Stimulated activated CD4-positive, alpha-beta T cell treated with anti-CD3 and anti-CD28 coated beads, Interleukin-1b, Interleukin-23, amount 100 ng/mL, for 1 hour (primary cell): ENCODE measurements at regions not wholly inside any gene's neighbourhood (a gene's known extent, or its start where the extent isn't known, plus 50 kb on each side); places are given as distances from the start of the nearest gene placed in this dataset.
"Not testable (repeated sequence)": the region's sequence is repeated elsewhere in the genome, so short reads cannot be mapped to it uniquely, and the experiment has no call there.

Experiments used
- DNase-seq, 2 donors: peaks; one replicate each; pipeline ENCODE4 v3.0.0-alpha.2; 2020; ENCODE audit warnings: low read depth in 2 of 2

- DNase-seq = no peak
These were observed 95.5 kb upstream of the NEDD9 start for GRCh38 chr6:11327961-11328360.

GRCh38 chr6:11326116-11326515 lies 93.6 kb upstream of the NEDD9 start:
- no peak for DNase-seq

DNA sequence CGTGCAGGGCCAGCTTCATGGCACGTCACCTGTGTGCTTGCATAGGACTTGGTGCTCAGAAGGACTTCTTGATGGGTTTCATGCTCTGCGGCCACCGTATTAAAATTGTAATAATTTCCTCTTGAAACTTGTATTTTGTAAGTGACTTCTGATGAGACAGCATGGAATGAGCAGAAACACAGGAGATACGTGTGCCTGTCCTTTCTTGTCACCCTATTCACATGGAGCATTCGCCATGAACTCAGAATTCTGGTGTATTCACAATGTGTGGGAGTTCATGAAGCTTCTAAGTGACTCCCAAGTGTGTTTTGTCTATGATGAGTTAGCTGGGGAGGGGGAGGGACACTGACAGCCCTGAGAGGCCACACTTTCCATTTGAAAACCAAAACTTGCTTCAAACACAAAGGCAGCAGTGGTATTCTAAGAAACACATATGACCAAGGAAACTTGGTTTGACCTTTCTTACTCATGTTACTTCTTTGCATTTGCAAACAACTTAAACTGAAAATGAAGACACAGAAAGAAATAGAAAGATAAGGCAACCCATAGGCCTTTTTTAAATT lies 92.1 kb upstream of the NEDD9 start:
- no peak for DNase-seq

DNA sequence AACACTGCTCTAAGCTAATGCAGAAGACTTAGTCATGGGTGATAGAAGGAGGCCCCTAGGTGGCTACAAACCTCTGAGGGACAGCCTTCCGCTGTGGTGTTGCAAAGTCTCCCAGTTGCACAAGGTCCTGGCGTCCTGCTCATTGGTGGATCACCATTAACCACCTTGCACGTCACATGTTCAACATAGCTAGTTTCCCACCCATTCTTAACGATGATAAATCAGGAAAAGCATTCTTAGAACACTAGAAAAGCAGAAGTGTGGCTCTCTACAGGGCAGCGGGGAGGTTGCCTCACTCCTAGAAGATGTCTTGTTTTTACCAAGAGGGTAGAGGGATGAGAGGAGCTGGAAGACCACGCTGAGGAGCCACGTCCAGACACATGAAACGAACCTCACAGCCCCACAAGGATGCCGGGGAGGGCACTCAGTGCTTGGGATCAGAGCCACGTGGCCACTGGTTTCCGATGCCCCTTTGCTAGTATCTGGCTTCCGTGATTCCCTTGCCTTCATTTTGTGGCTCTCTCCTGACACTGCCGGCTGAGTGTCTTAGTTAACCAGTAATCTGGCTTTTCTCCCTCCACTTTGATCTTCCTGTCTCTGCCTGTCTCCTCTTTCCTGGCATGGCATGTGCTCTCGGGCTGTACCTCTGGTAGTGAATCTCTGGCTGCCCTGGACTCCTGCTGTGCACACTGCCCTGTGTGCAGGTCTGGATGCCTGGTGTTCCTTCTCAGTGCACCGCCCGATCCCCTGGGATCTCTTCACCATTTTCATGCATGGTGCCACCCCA lies 91.4 kb upstream of the NEDD9 start:
- DNase-seq = no peak

DNA sequence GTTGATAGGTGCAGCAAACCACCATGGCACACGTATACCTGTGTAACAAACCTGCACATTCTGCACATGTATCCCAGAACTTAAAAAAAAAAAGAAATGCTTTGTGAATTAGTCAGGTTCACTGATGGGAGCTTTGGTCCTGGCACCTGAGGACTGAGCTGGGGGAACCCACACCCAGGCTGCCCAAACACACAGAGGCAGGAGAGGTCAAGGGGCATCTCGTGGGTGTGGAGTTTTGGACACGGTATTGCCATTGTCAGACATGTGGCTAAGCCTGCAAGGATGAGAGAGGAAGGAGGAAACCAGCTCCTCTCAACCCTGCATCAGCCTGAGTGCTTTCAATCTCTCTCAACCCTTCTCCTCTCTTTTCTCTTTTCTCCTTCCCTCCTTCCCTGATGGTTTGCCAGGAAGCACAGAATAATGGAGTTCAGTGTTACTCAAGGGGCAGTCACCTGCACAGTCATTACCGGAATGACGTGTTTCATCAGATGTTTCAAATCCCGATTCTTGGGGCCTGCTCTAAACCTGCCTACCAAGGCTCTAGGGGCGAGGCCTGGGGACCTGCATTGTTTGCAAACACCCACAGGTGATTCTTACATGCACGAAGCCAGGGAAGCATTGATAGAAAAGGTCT lies 89.9 kb upstream of the NEDD9 start:
- no peak for DNase-seq

GRCh38 chr6:11320914-11321597 lies 88.6 kb upstream of the NEDD9 start:
- DNase-seq = no peak

- no peak for DNase-seq
These were observed 86.7 kb upstream of the NEDD9 start for GRCh38 chr6:11318835-11319813.

GRCh38 chr6:11317885-11318771 lies 85.7 kb upstream of the NEDD9 start:
- peak; percentile 36 to 42 for DNase-seq

- DNase-seq = no peak
These were observed 83.4 kb upstream of the NEDD9 start for GRCh38 chr6:11315743-11316437.

- DNase-seq = no peak
These were observed 80.7 kb upstream of the NEDD9 start for GRCh38 chr6:11313207-11313606.

DNA sequence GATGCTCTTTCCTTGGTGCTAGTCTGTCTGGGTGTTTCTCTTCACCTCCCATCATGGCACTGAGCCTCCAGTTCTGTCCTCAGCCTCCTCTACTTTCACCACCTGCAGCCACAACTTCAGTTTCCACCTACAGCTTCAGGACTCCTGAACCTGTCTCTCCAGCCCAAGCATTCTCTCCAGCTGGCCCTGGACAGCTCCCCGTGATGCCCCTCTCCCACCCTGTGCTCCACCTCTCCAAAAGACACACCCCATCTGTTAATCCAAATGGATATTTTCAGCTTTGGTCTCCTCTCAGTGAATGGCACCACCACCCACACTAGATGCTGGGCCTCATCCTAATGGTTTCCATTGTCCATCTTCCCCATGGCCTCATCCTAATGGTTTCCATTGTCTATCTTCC lies 79.5 kb upstream of the NEDD9 start:
- no peak for DNase-seq

DNA sequence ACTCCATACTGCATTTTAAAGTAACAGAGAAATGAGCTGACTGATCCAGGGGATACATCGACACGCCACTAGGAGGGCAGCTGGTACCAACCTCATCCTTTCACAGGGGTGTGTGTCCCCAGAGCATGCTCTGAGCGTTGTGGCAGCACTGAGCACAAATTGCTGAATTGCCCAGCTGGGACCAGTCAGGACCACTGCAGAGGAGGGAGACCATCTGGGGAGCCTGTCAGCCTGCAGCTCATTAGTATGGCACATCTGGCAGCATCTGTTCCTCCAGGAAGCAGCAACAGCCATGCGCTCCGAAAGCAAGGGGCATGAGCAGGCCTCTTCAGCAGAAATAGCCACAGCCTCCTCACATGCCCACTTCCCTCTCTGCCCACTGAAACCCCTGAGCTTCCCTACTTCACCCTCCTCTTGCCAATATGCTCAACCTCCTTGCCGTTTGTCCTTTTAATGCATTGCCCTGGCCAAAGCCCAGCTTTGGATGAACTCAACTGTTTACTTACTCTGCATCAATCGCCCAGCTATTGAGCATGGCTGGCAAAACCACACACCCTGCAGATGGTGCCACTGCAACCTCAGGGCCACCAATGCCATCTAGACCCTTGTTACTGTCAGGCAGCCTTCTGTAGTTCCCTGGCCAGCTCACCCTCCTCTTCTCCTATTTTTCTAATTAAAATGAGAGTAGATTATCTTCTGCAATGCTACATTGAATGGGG lies 77.6 kb upstream of the NEDD9 start:
- DNase-seq = no peak

DNA sequence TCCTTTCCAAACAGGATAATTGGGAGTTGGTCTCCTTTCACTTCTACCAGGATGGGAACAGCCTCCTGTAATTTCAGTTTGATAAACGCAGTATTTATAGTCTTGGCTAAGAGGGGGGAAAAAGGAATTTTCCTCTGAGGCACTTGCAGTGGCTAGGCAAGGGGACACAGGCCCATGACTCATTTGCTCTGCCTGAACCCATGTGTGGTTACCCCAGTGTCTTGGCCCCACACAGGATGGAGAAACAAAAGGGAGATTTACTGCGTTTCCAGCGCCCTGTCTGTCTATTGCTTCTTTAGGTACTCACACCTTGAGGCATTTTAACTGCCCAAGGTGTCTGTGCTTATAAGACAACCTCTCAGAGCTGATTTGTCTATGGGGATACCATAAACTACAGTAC lies 74.8 kb upstream of the NEDD9 start:
- no peak for DNase-seq

DNA sequence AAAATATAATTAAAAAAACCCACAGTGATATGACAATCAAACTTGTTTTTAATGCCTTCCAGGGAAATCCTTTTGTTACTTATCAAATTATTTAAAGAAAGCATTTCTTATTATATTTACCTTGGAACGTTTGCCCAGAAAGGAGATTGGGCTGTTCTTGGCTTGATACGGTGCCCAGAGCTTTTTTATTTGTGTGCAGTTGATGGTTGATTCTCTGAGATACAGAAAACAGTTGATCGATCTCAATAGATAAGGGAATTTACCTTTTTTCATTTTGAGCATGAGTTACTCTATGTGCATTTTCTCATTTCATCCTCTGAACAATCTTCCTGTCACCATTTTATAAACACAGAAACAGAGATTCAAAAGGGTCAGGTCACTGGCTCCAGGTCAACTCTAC lies 72.5 kb upstream of the NEDD9 start:
- DNase-seq = no peak

GRCh38 chr6:11299876-11300428 lies 67.5 kb upstream of the NEDD9 start:
- DNase-seq = not testable (repeated sequence)

- not testable (repeated sequence) for DNase-seq
These were observed 66.9 kb upstream of the NEDD9 start for GRCh38 chr6:11299421-11299784.

GRCh38 chr6:11298651-11299420 lies 66.4 kb upstream of the NEDD9 start:
- no peak for DNase-seq

DNA sequence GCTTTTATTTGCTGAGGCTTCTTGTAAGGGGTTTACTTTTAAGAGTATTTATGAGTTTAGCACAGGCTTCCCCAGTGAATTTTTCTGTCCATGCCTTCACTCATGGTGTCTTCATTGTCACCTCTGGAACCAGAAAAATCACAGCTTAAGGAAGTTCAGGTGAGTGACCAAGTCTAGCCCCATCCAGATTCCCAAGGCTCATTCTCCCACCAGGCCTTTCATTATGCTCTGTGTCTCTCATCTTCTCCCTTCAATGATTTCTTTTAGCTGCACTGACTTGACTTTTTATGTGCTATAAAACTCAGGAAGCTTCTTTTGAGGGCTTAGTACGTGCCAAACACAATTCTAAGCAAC lies 64.9 kb upstream of the NEDD9 start:
- no peak for DNase-seq
